ENCODE measurements at regions not wholly inside any gene's neighbourhood (a gene's known extent, or its start where the extent isn't known, plus 50 kb on each side); places are given as distances from the start of the nearest gene placed in this dataset.

DNA sequence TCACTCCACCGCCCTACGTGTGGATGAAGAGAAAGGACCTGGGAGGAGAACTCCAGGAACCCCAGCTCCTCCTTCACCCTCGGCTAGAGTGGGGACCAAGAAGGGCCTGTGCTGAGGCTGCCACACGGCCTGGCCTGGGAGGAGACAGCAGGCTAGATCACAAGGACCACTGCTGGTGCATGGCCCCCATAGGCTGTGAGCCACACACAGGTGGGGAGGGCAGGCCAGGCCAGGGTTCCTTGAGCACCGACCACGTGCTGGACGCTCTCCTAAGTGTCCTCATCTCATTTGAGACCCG lies 1392.4 kb downstream of the TBC1D22A start:
- no peak for TF ChIP-seq CTCF (conservative IDR thresholded peaks at IDR 0.05; ENCODE audit: low read depth, low read length)
- DNase-seq (ENCODE audit: low read depth), result no peak
- no peak overlapping the region for H3K4me3 ChIP-seq (ENCODE audit: low read depth, low read length)

- no peak for DNase-seq (ENCODE audit: low read depth)
- no peak overlapping the region for H3K4me3 ChIP-seq (ENCODE audit: low read depth, low read length)
- TF ChIP-seq CTCF (conservative IDR thresholded peaks at IDR 0.05; ENCODE audit: low read depth, low read length), result no peak
These were observed 1391.9 kb downstream of the TBC1D22A start for GRCh38 chr22:48154169-48154942.

DNA sequence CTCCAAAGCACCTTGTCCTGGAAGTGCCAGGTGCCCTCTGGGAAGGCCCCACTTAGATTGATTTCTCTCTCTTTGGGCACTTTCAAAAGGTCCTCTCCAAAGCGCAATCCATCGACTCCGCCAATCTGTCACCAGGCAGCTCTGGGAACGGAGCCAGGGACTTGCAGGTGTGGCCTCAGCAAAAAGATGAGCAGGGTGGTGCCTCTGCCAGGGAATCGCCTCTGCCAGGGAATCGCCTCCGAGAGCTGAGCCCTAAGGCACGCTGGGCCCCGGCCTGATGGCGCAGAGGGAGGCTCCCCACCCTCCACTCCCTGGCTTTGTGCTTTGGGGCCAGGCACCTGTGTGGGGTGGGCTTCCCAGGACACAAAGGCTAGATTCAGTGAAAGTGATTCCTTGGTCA lies 1391.3 kb downstream of the TBC1D22A start:
- TF ChIP-seq CTCF (conservative IDR thresholded peaks at IDR 0.05; ENCODE audit: low read depth, low read length), result no peak
- no peak for DNase-seq (ENCODE audit: low read depth)
- no peak overlapping the region for H3K4me3 ChIP-seq (ENCODE audit: low read depth, low read length)

DNA sequence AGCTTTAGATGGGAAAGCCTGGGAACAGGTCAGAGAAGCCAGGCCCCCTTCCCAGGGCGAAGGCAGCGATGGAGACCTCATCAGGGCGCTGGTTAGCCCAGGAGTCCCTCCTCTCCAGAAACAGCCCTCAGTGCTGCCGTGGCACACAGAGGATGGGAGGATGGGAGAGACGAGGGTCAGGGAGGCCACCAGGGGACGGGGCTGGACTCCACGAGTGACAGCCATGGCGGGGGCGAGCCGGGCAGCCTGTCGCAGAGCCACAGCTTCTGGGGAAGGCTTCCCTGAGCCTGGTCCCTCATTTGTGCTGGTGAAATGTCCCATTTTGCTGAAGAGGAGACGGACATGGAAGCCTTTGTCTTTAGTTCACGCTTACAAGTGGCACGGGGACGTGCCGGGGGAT lies 1390.5 kb downstream of the TBC1D22A start:
- H3K4me3 ChIP-seq (ENCODE audit: low read depth, low read length), result no peak overlapping the region
- DNase-seq (ENCODE audit: low read depth), result no peak
- no peak for TF ChIP-seq CTCF (conservative IDR thresholded peaks at IDR 0.05; ENCODE audit: low read depth, low read length)

DNA sequence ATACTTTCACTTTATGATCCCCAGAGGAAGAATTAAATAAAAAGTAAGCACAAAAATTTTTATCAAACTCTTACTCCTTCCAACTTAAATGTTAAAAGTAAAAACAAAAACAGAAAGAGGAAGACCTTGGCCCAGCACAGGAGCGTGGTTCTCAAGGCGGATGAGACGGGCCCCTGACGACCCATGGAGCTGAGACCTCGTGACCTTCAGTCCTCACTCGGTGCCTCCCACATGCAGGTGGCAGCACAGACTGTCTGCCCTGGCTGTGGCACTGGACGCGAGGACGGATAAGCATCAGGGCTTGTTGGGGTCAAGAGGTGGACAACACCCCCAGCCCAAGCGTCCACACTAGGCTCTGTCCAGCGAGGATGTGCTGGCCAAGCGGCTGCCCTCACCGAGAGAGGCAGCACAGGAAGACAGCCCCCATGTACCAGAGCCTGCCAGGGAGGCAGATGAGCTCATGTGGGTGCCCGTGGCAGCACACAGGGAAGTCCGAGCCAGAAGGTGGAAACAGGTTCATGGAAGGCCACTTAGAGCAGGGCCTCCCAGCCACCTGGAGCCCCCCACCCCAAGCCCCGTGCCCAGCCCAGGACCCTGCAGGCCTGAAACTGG lies 1389.8 kb downstream of the TBC1D22A start:
- no peak for TF ChIP-seq CTCF (conservative IDR thresholded peaks at IDR 0.05; ENCODE audit: low read depth, low read length)
- no peak for DNase-seq (ENCODE audit: low read depth)
- H3K4me3 ChIP-seq (ENCODE audit: low read depth, low read length), result no peak overlapping the region

DNA sequence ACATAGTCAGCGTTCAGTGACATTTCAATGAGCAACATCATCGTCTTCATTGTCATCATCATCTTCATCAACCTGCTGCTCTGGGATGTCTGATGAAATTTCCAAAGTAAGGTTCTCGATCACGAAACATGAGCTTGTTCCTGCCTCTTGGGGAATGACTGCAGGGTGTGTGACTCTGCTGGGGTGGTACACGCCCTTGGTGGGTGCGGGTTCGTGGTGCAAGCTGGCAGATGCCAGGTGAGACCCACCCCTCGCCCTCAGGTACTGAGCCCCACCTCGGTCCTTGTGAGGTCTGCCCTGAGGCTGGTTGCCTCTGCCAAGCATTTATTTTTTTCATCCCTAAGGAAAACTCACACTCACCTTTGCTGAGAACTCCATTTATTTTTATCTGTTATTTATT lies 1389.2 kb downstream of the TBC1D22A start:
- no peak for DNase-seq (ENCODE audit: low read depth)
- no peak overlapping the region for H3K4me3 ChIP-seq (ENCODE audit: low read depth, low read length)
- no peak for TF ChIP-seq CTCF (conservative IDR thresholded peaks at IDR 0.05; ENCODE audit: low read depth, low read length)

GRCh38 chr22:48147831-48148230 lies 1385.4 kb downstream of the TBC1D22A start:
- no peak for TF ChIP-seq CTCF (conservative IDR thresholded peaks at IDR 0.05; ENCODE audit: low read depth, low read length)
- H3K4me3 ChIP-seq (ENCODE audit: low read depth, low read length), result no peak overlapping the region
- no peak for DNase-seq (ENCODE audit: low read depth)
